22Rv1 (cell line): ENCODE measurements at regions not wholly inside any gene's neighbourhood (a gene's known extent, or its start where the extent isn't known, plus 50 kb on each side); places are given as distances from the start of the nearest gene placed in this dataset.

Source experiments
- H3K27ac ChIP-seq: fragments of 450-650 bp; 2 replicates; pipeline ENCODE4 v1.5.1; 2017
- CTCF ChIP-seq: fragments of 450-650 bp; IDR thresholded peaks from 2 replicates; pipeline ENCODE4 v1.5.1; 2017; ENCODE audit warnings: mild to moderate bottlenecking
- ZFX ChIP-seq: fragments of 450-650 bp; IDR thresholded peaks from 2 replicates; pipeline ENCODE4 v1.6.1; 2017; ENCODE audit warnings: antibody characterized with exemption, borderline replicate concordance

GRCh38 chr13:104315606-104316005, 1249.4 kb upstream of the SLC10A2 start:
- no peak for TF ChIP-seq ZFX
- no peak for TF ChIP-seq CTCF
- no peak overlapping the region for H3K27ac ChIP-seq

GRCh38 chr13:104314926-104315535, 1248.8 kb upstream of the SLC10A2 start:
- TF ChIP-seq ZFX: no peak
- TF ChIP-seq CTCF: no peak

GRCh38 chr13:104314321-104314720, 1248.1 kb upstream of the SLC10A2 start:
- no peak overlapping the region for H3K27ac ChIP-seq
- TF ChIP-seq ZFX (no peak), CTCF (no peak)

More at GRCh38 chr13:104314926-104315535, 1248.8 kb upstream of the SLC10A2 start:
- no peak overlapping the region for H3K27ac ChIP-seq

GRCh38 chr13:104310861-104311260, 1244.6 kb upstream of the SLC10A2 start:
- no peak overlapping the region for H3K27ac ChIP-seq
- no peak for TF ChIP-seq CTCF
- TF ChIP-seq ZFX: no peak

- H3K27ac ChIP-seq: no peak overlapping the region
- TF ChIP-seq CTCF (no peak), ZFX (no peak)
Observed at GRCh38 chr13:104309431-104309830, 1243.2 kb upstream of the SLC10A2 start.

GRCh38 chr13:104301171-104301975, 1235.2 kb upstream of the SLC10A2 start:
- no peak for TF ChIP-seq CTCF
- TF ChIP-seq ZFX: no peak
- no peak overlapping the region for H3K27ac ChIP-seq

- TF ChIP-seq CTCF (no peak), ZFX (no peak)
- H3K27ac ChIP-seq: no peak overlapping the region
Observed at GRCh38 chr13:104297075-104297474, 1230.9 kb upstream of the SLC10A2 start.
